Fibroblast of lung (primary cell): ENCODE measurements at regions not wholly inside any gene's neighbourhood (a gene's known extent, or its start where the extent isn't known, plus 50 kb on each side); places are given as distances from the start of the nearest gene placed in this dataset.
"Not testable (repeated sequence)": the region's sequence is repeated elsewhere in the genome, so short reads cannot be mapped to it uniquely, and the experiment has no call there.

Experiments used
- DNase-seq, 2 donors: peaks; one replicate each; pipeline versions ENCODE4 v3.0.0 to v3.0.0-alpha.2; 2010; ENCODE audit warnings: low read depth in 2 of 2
- H2AFZ ChIP-seq: 2 replicates; pipeline ENCODE4 v1.5.1; 2012; ENCODE audit warnings: low read length, control low read depth, inconsistent platforms
- H3K27ac ChIP-seq: 2 replicates; pipeline ENCODE4 v1.5.1; 2011; ENCODE audit warnings: low read length, control low read depth; ENCODE audit not compliant: insufficient read depth
- H3K27me3 ChIP-seq: 2 replicates; pipeline ENCODE4 v1.5.1; 2011; ENCODE audit warnings: mild to moderate bottlenecking, low read length; ENCODE audit not compliant: control insufficient read depth, insufficient read depth
- H3K36me3 ChIP-seq: 2 replicates; pipeline ENCODE4 v1.5.1; 2011; ENCODE audit warnings: low read length; ENCODE audit not compliant: control insufficient read depth, insufficient read depth
- H3K4me1 ChIP-seq: 2 replicates; pipeline ENCODE4 v1.5.1; 2011; ENCODE audit warnings: low read length; ENCODE audit not compliant: control insufficient read depth, insufficient read depth; ENCODE audit errors: extremely low read depth
- H3K4me2 ChIP-seq: 2 replicates; pipeline ENCODE4 v1.5.1; 2011; ENCODE audit warnings: low read length, control low read depth; ENCODE audit not compliant: insufficient read depth; ENCODE audit errors: extremely low read depth
- H3K4me3 ChIP-seq, 4 experiments: fragments of 200-600 bp in 1 of 4; sonication (generic) in 1 of 4; replicated peaks in 1 of 4; 2 replicates each; pipeline ENCODE4 v1.5.1; 2011 to 2016; ENCODE audit warnings: low read length in 4 of 4, low read depth in 3 of 4, mild to moderate bottlenecking in 3 of 4, control low read depth in 2 of 4, inconsistent platforms in 1 of 4, mixed read lengths in 1 of 4; ENCODE audit not compliant: insufficient read depth in 1 of 4; ENCODE audit errors: control extremely low read depth in 1 of 4
- H3K79me2 ChIP-seq: 2 replicates; pipeline ENCODE4 v1.5.1; 2012; ENCODE audit warnings: mild to moderate bottlenecking, low read length, inconsistent platforms; ENCODE audit not compliant: control insufficient read depth, insufficient read depth
- H3K9ac ChIP-seq: 2 replicates; pipeline ENCODE4 v1.5.1; 2011; ENCODE audit warnings: mild to moderate bottlenecking, low read length, control low read depth; ENCODE audit not compliant: insufficient read depth
- H3K9me3 ChIP-seq: 2 replicates; pipeline ENCODE4 v1.5.1; 2012; ENCODE audit warnings: low read depth, low read length; ENCODE audit not compliant: control insufficient read depth, insufficient read depth
- H4K20me1 ChIP-seq: 2 replicates; pipeline ENCODE4 v1.5.1; 2011; ENCODE audit warnings: low read length; ENCODE audit not compliant: control insufficient read depth, insufficient read depth; ENCODE audit errors: extremely low read depth
- EZH2 ChIP-seq: IDR thresholded peaks from 2 replicates; pipeline ENCODE4 v1.5.1; 2012; ENCODE audit warnings: low read length, control low read depth, mild to moderate bottlenecking; ENCODE audit errors: missing control alignments
- TF ChIP-seq, protein P1 (sequence below), 2 donors: IDR thresholded peaks in 1 of 2; conservative IDR thresholded peaks in 1 of 2; 1 replicate in 1 of 2; 2 replicates in 1 of 2; pipeline ENCODE4 v1.5.1; 2011 to 2012; ENCODE audit warnings: low read length in 2 of 2, control low read depth in 1 of 2, inconsistent platforms in 1 of 2, low read depth in 1 of 2, mild to moderate bottlenecking in 1 of 2

DNA sequence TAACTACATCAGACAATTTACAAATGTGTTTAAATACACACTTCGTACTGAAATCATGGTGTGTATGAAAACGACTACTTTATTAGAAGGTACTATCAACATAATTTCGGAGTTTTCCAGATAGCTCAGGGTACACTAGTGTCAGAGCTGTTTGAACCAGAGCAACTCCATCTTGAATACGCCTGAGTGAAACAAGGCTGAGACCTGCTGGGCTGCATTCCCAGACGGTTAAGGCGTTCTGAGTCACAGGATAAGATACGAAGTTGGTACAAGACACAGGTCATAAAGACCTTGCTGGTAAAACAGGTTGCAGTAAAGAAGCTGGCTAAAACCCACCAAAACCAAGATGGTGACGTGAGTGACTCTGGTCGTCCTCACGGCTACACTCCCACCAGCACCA, 167.6 kb downstream of the THBS2 start:
- H3K4me2 ChIP-seq = no peak overlapping the region
- no peaks in the 10 kb centered on the region for H3K9me3 ChIP-seq
- H3K36me3 ChIP-seq = no peaks in the 10 kb centered on the region
- peaks cover 2% of the 10 kb centered on the region for H3K4me1 ChIP-seq
- no peak overlapping the region for H2AFZ ChIP-seq
- TF ChIP-seq, protein P1, sequence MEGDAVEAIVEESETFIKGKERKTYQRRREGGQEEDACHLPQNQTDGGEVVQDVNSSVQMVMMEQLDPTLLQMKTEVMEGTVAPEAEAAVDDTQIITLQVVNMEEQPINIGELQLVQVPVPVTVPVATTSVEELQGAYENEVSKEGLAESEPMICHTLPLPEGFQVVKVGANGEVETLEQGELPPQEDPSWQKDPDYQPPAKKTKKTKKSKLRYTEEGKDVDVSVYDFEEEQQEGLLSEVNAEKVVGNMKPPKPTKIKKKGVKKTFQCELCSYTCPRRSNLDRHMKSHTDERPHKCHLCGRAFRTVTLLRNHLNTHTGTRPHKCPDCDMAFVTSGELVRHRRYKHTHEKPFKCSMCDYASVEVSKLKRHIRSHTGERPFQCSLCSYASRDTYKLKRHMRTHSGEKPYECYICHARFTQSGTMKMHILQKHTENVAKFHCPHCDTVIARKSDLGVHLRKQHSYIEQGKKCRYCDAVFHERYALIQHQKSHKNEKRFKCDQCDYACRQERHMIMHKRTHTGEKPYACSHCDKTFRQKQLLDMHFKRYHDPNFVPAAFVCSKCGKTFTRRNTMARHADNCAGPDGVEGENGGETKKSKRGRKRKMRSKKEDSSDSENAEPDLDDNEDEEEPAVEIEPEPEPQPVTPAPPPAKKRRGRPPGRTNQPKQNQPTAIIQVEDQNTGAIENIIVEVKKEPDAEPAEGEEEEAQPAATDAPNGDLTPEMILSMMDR (conservative IDR thresholded peaks at IDR 0.05 in 1 of 2, IDR thresholded peaks at IDR 0.05 in 1 of 2; ENCODE audit: low read depth in 1 of 2, low read length in 2 of 2) = no peak
- TF ChIP-seq EZH2 = no peak
- no peak overlapping the region for H3K4me3 ChIP-seq
- H3K79me2 ChIP-seq = no peaks in the 10 kb centered on the region
- no peaks in the 10 kb centered on the region for H3K27me3 ChIP-seq
- DNase-seq = peak in 1 of 2 donors; percentile 70
- no peak overlapping the region for H3K9ac ChIP-seq
- H3K27ac ChIP-seq = no peak overlapping the region
- no peaks in the 10 kb centered on the region for H4K20me1 ChIP-seq

DNA sequence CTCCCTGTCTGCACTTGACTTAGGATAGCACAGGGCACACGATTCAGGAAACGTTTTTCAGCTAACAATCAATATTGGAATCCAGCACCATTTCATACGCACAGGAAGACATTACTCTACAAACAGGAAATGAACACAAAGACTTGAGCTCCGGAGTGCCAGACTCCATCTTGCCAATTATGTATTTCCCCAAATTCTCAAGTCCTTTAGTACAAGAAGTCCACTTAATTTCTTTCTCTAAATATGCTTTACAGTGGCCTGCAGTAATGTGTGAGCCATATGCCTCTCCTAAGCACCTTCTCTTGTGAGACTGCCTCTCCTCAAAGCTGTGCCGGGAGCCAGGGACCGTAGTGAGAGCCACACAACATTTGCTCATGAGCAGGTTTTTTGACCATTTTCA, 168.2 kb downstream of the THBS2 start:
- Histone ChIP-seq H4K20me1 (no peaks in the 10 kb centered on the region), H3K4me2 (no peak overlapping the region), H3K36me3 (no peaks in the 10 kb centered on the region), H3K4me3 (no peak overlapping the region), H3K9me3 (no peaks in the 10 kb centered on the region), H2AFZ (no peak overlapping the region), H3K4me1 (peaks cover 2% of the 10 kb centered on the region), H3K27ac (no peak overlapping the region), H3K9ac (no peak overlapping the region), H3K27me3 (no peaks in the 10 kb centered on the region), H3K79me2 (no peaks in the 10 kb centered on the region)
- no peak for DNase-seq
- TF ChIP-seq, protein P1 (conservative IDR thresholded peaks at IDR 0.05 in 1 of 2, IDR thresholded peaks at IDR 0.05 in 1 of 2; ENCODE audit: low read depth in 1 of 2, low read length in 2 of 2) = no peak
- TF ChIP-seq EZH2 = no peak

DNA sequence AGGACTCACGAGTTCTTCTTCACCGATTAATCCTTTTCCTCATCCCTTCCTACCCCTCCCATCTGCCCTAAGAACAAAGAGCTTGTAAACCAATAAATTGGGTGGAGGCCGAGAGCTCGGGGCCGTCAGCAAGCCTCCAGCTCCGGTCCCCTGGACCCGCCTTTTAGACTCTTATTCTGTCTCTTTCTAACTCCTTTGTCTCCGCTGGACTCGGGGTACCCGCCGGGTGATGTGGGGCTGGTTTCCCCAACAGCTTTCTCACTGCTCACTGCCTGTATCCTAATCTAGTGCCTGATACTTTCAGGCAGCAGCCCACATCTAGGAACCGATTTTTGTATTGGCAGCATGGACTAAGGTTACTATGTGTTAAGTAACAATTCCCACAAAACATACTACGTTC, 169.1 kb downstream of the THBS2 start:
- not testable (repeated sequence) for H3K4me2 ChIP-seq, H3K9me3 ChIP-seq, H3K4me1 ChIP-seq, H2AFZ ChIP-seq, H3K27ac ChIP-seq, H3K27me3 ChIP-seq, H3K4me3 ChIP-seq, H3K9ac ChIP-seq, H4K20me1 ChIP-seq, DNase-seq, H3K36me3 ChIP-seq, H3K79me2 ChIP-seq
